ENCODE measurements at regions not wholly inside any gene's neighbourhood (a gene's known extent, or its start where the extent isn't known, plus 50 kb on each side); places are given as distances from the start of the nearest gene placed in this dataset.

- TF ChIP-seq CTCF (IDR thresholded peaks at IDR 0.05; ENCODE audit: low read depth, low read length, missing input control): no peak
- TF ChIP-seq JUND (IDR thresholded peaks at IDR 0.05): no peak
- no peak for TF ChIP-seq NR2F2 (IDR thresholded peaks at IDR 0.05)
Measured at GRCh38 chr3:144104186-144104585, 132.6 kb downstream of the DIPK2A start.
